PC-3 (cell line): ENCODE measurements at regions not wholly inside any gene's neighbourhood (a gene's known extent, or its start where the extent isn't known, plus 50 kb on each side); places are given as distances from the start of the nearest gene placed in this dataset.

Experiments used
- ATAC-seq: fragments of 200-7000 bp; cut with Tn5 transposase; 2 replicates; pipeline ENCODE4 v1.9.1; 2020; ENCODE audit warnings: mild to moderate bottlenecking, moderate library complexity
- BruUV-seq: library from RNA; stranded (reverse); fragments of 400-500 nt; replicated peaks from 2 replicates; lab custom pipeline; 2021; lab: Mats Ljungman, UMichigan
- CTCF ChIA-PET: fragments of 300-600 bp; sonication (Branson Sonifier 250); formaldehyde crosslinking; loops from one replicate; lab custom pipeline; 2022; ENCODE audit warnings: antibody characterized with exemption; lab: Charles Lee
- POLR2A ChIA-PET: fragments of 300-600 bp; sonication (Branson Sonifier 250); formaldehyde crosslinking; loops from one replicate; lab custom pipeline; 2022; ENCODE audit warnings: antibody characterized with exemption; ENCODE audit not compliant: unreplicated experiment; lab: Charles Lee
- DNase-seq: peaks from one replicate; pipeline ENCODE4 v3.0.0-alpha.2; 2015
- H2AFZ ChIP-seq: fragments of 300-600 bp; sonication (generic); 2 replicates; pipeline ENCODE4 v1.6.0; 2016; ENCODE audit warnings: antibody characterized with exemption, low read length
- H3F3A ChIP-seq: fragments of 300-600 bp; sonication (generic); one replicate; pipeline ENCODE4 v1.6.0; 2017; ENCODE audit warnings: antibody characterized with exemption, low read length, control low read depth, mild to moderate bottlenecking; ENCODE audit not compliant: unreplicated experiment
- H3K27ac ChIP-seq: fragments of 300-600 bp; sonication (generic); 2 replicates; pipeline ENCODE4 v1.5.1; 2016; ENCODE audit warnings: mild to moderate bottlenecking, low read length
- H3K27me3 ChIP-seq: fragments of 300-600 bp; sonication (generic); 2 replicates; pipeline ENCODE4 v1.6.1; 2016; ENCODE audit warnings: low read length, mixed read lengths
- H3K36me3 ChIP-seq: fragments of 300-600 bp; sonication (generic); 2 replicates; pipeline ENCODE4 v1.6.1; 2016; ENCODE audit warnings: low read depth, mixed run types, low read length, mixed read lengths
- H3K4me1 ChIP-seq: fragments of 300-600 bp; sonication (generic); 2 replicates; pipeline ENCODE4 v1.5.1; 2016; ENCODE audit warnings: low read length; ENCODE audit not compliant: insufficient read depth
- H3K4me2 ChIP-seq: fragments of 300-600 bp; sonication (generic); 2 replicates; pipeline ENCODE4 v1.6.0; 2016; ENCODE audit warnings: low read length
- H3K4me3 ChIP-seq: fragments of 300-600 bp; sonication (generic); 2 replicates; pipeline ENCODE4 v1.5.1; 2016; ENCODE audit warnings: mild to moderate bottlenecking, low read length, mixed read lengths
- H3K79me2 ChIP-seq: fragments of 300-600 bp; sonication (generic); 2 replicates; pipeline ENCODE4 v1.6.1; 2017; ENCODE audit warnings: low read length, mixed read lengths
- H3K9ac ChIP-seq: fragments of 300-600 bp; sonication (generic); 2 replicates; pipeline ENCODE4 v1.6.0; 2016; ENCODE audit warnings: mild to moderate bottlenecking, low read length
- H3K9me2 ChIP-seq: fragments of 300-600 bp; sonication (generic); replicated peaks from 2 replicates; pipeline ENCODE4 v1.6.1; 2016; ENCODE audit warnings: mixed run types, low read length, mixed read lengths
- H3K9me3 ChIP-seq: fragments of 300-600 bp; sonication (generic); 2 replicates; pipeline ENCODE4 v1.6.1; 2016; ENCODE audit warnings: low read length, mixed read lengths
- H4K20me1 ChIP-seq: fragments of 300-600 bp; sonication (generic); 2 replicates; pipeline ENCODE4 v1.6.1; 2016; ENCODE audit warnings: low read length, mixed read lengths
- CTCF ChIP-seq: fragments of 300-600 bp; sonication (generic); conservative IDR thresholded peaks from 2 replicates; pipeline ENCODE4 v1.5.1; 2017; ENCODE audit warnings: antibody characterized with exemption, low read depth, mild to moderate bottlenecking, low read length
- EZH2 ChIP-seq: fragments of 300-600 bp; sonication (generic); IDR thresholded peaks from one replicate; pipeline ENCODE4 v1.6.1; 2017; ENCODE audit warnings: antibody characterized with exemption, mild to moderate bottlenecking, low read length; ENCODE audit not compliant: unreplicated experiment
- EZH2phosphoT487 ChIP-seq: fragments of 300-600 bp; sonication (generic); IDR thresholded peaks from 2 replicates; pipeline ENCODE4 v1.6.1; 2018; ENCODE audit warnings: mild to moderate bottlenecking, antibody characterized with exemption, low read length, borderline replicate concordance
- intact Hi-C: fragments of 100-400 bp; cut with micrococcal nuclease; formaldehyde crosslinking; loops from 2 replicates; pipeline ENCODE4 v1.9.0; 2023

- no peaks in the 10 kb centered on the region for H4K20me1 ChIP-seq
- BruUV-seq: no TSS peak
- no peaks in the 10 kb centered on the region for H3K9me3 ChIP-seq
- no peak overlapping the region for H3K9ac ChIP-seq
- no peaks in the 10 kb centered on the region for H3K79me2 ChIP-seq
- no peak for TF ChIP-seq EZH2
- TF ChIP-seq EZH2phosphoT487: no peak
- peak; percentile 57 for TF ChIP-seq CTCF
- DNase-seq (no peak), ATAC-seq (peak; percentile 54)
- no peak overlapping the region for H3K4me3 ChIP-seq
- no peaks in the 10 kb centered on the region for H3K36me3 ChIP-seq
- POLR2A ChIA-PET: no interaction called here
- no peak overlapping the region for H3K4me2 ChIP-seq
- intact Hi-C loops: no loop called here
- no peaks in the 10 kb centered on the region for H3K27me3 ChIP-seq
- no peaks in the 10 kb centered on the region for H3K4me1 ChIP-seq
- CTCF ChIA-PET: interaction anchor here (0.6 kb wide), 1 partner anchor 31 kb away, joined by 10 read pairs; no protein-coding TSS in a partner anchor
- H3F3A ChIP-seq: no peaks in the 10 kb centered on the region
- H2AFZ ChIP-seq: no peak overlapping the region
- H3K27ac ChIP-seq: no peak overlapping the region
- H3K9me2 ChIP-seq: no peaks in the 10 kb centered on the region
Measured at GRCh38 chr14:101183376-101184103, 280.0 kb upstream of the RTL1 start.

GRCh38 chr14:101184104-101184455, 280.6 kb upstream of the RTL1 start:
- Histone ChIP-seq H2AFZ (no peak overlapping the region), H3K27ac (no peak overlapping the region), H3K4me1 (no peaks in the 10 kb centered on the region), H3K9me2 (no peaks in the 10 kb centered on the region), H3K4me2 (no peak overlapping the region), H3K9ac (no peak overlapping the region), H3K36me3 (no peaks in the 10 kb centered on the region), H3K9me3 (no peaks in the 10 kb centered on the region), H3F3A (no peaks in the 10 kb centered on the region), H3K4me3 (no peak overlapping the region), H3K27me3 (no peaks in the 10 kb centered on the region), H3K79me2 (no peaks in the 10 kb centered on the region), H4K20me1 (no peaks in the 10 kb centered on the region)
- no peak for DNase-seq
- ATAC-seq: no peak
- intact Hi-C loops: no loop called here
- POLR2A ChIA-PET: no interaction called here
- TF ChIP-seq EZH2phosphoT487 (no peak), CTCF (no peak), EZH2 (no peak)
- CTCF ChIA-PET: no interaction called here
- no TSS peak for BruUV-seq

GRCh38 chr14:101184572-101184971, 281.1 kb upstream of the RTL1 start:
- ChIA-PET POLR2A (no interaction called here), CTCF (no interaction called here)
- ATAC-seq: no peak
- no peaks in the 10 kb centered on the region for H3F3A ChIP-seq
- no peaks in the 10 kb centered on the region for H4K20me1 ChIP-seq
- H3K36me3 ChIP-seq: no peaks in the 10 kb centered on the region
- no peak overlapping the region for H3K4me3 ChIP-seq
- H3K9ac ChIP-seq: no peak overlapping the region
- H3K4me1 ChIP-seq: no peaks in the 10 kb centered on the region
- intact Hi-C loops: no loop called here
- no TSS peak for BruUV-seq
- no peaks in the 10 kb centered on the region for H3K27me3 ChIP-seq
- H3K27ac ChIP-seq: no peak overlapping the region
- no peak for TF ChIP-seq CTCF
- TF ChIP-seq EZH2phosphoT487: no peak
- TF ChIP-seq EZH2: no peak
- no peak for DNase-seq
- no peaks in the 10 kb centered on the region for H3K79me2 ChIP-seq
- H3K9me2 ChIP-seq: no peaks in the 10 kb centered on the region
- no peak overlapping the region for H3K4me2 ChIP-seq
- H2AFZ ChIP-seq: no peak overlapping the region
- H3K9me3 ChIP-seq: no peaks in the 10 kb centered on the region
